ENCODE measurements at regions not wholly inside any gene's neighbourhood (a gene's known extent, or its start where the extent isn't known, plus 50 kb on each side); places are given as distances from the start of the nearest gene placed in this dataset.

GRCh38 chr13:64377606-64378005, 2852.5 kb downstream of the PCDH9 start:
- DNase-seq (ENCODE audit: low spot score, unreplicated experiment) = no peak
- H3K4me3 Mint-ChIP-seq (ENCODE audit: low read depth) = no peak overlapping the region
- no peaks in the 10 kb centered on the region for H3K27me3 Mint-ChIP-seq
- no peak overlapping the region for H3K27ac Mint-ChIP-seq
- peaks cover 11% of the 10 kb centered on the region for H3K9me3 Mint-ChIP-seq (ENCODE audit: low read depth)
- H3K36me3 Mint-ChIP-seq (ENCODE audit: insufficient read depth) = no peaks in the 10 kb centered on the region
- no peak for TF ChIP-seq CTCF (IDR thresholded peaks at IDR 0.05; ENCODE audit: unreplicated experiment)
- H3K4me1 Mint-ChIP-seq (ENCODE audit: low read depth) = no peaks in the 10 kb centered on the region

GRCh38 chr13:64371461-64371860, 2858.7 kb downstream of the PCDH9 start:
- no peak for TF ChIP-seq CTCF (IDR thresholded peaks at IDR 0.05; ENCODE audit: unreplicated experiment)
- Mint-ChIP-seq H3K36me3 (ENCODE audit: insufficient read depth) (no peaks in the 10 kb centered on the region), H3K27me3 (no peaks in the 10 kb centered on the region), H3K4me3 (ENCODE audit: low read depth) (no peak overlapping the region), H3K4me1 (ENCODE audit: low read depth) (no peaks in the 10 kb centered on the region), H3K9me3 (ENCODE audit: low read depth) (peaks cover 17% of the 10 kb centered on the region), H3K27ac (no peak overlapping the region)
- no peak for DNase-seq (ENCODE audit: low spot score, unreplicated experiment)

- Mint-ChIP-seq H3K4me1 (ENCODE audit: low read depth) (no peaks in the 10 kb centered on the region), H3K27me3 (no peaks in the 10 kb centered on the region), H3K4me3 (ENCODE audit: low read depth) (no peak overlapping the region), H3K27ac (no peak overlapping the region), H3K9me3 (ENCODE audit: low read depth) (peaks cover 19% of the 10 kb centered on the region), H3K36me3 (ENCODE audit: insufficient read depth) (no peaks in the 10 kb centered on the region)
- DNase-seq (ENCODE audit: low spot score, unreplicated experiment) = no peak
- TF ChIP-seq CTCF (IDR thresholded peaks at IDR 0.05; ENCODE audit: unreplicated experiment) = no peak
These were observed 2859.1 kb downstream of the PCDH9 start for GRCh38 chr13:64371045-64371444.

GRCh38 chr13:64369121-64369520, 2861.0 kb downstream of the PCDH9 start:
- Mint-ChIP-seq H3K27me3 (no peaks in the 10 kb centered on the region), H3K4me3 (ENCODE audit: low read depth) (no peak overlapping the region), H3K9me3 (ENCODE audit: low read depth) (peaks cover 16% of the 10 kb centered on the region), H3K27ac (no peak overlapping the region), H3K36me3 (ENCODE audit: insufficient read depth) (no peaks in the 10 kb centered on the region), H3K4me1 (ENCODE audit: low read depth) (no peaks in the 10 kb centered on the region)
- no peak for DNase-seq (ENCODE audit: low spot score, unreplicated experiment)
- TF ChIP-seq CTCF (IDR thresholded peaks at IDR 0.05; ENCODE audit: unreplicated experiment) = no peak

- H3K4me1 Mint-ChIP-seq (ENCODE audit: low read depth) = no peaks in the 10 kb centered on the region
- H3K36me3 Mint-ChIP-seq (ENCODE audit: insufficient read depth) = no peaks in the 10 kb centered on the region
- no peak overlapping the region for H3K4me3 Mint-ChIP-seq (ENCODE audit: low read depth)
- TF ChIP-seq CTCF (IDR thresholded peaks at IDR 0.05; ENCODE audit: unreplicated experiment) = no peak
- no peak overlapping the region for H3K27ac Mint-ChIP-seq
- no peak for DNase-seq (ENCODE audit: low spot score, unreplicated experiment)
- peaks cover 7% of the 10 kb centered on the region for H3K9me3 Mint-ChIP-seq (ENCODE audit: low read depth)
- no peaks in the 10 kb centered on the region for H3K27me3 Mint-ChIP-seq
These were observed 2867.6 kb downstream of the PCDH9 start for GRCh38 chr13:64362564-64362963.
